Adrenal gland (tissue), 9 donors: ENCODE measurements at regions not wholly inside any gene's neighbourhood (a gene's known extent, or its start where the extent isn't known, plus 50 kb on each side); places are given as distances from the start of the nearest gene placed in this dataset.
A peak's percentile ranks its signal among the peaks of the same experiment; 100 is the strongest.

Experiments
- DNase-seq, 7 donors: peaks; one replicate each; pipeline ENCODE4 v3.0.0-alpha.2; 2019 to 2020
- H3K27ac ChIP-seq, 5 donors: fragments of 200-600 bp; sonication (generic) in 4 of 5; 1 replicate in 3 of 5; 2 replicates in 2 of 5; pipeline versions ENCODE4 v1.5.1 to v1.8.0; 2016 to 2020; ENCODE audit warnings: mild to moderate bottlenecking in 1 of 5
- H3K27me3 ChIP-seq: fragments of 200-600 bp; 2 replicates; pipeline ENCODE4 v1.8.0; 2021
- H3K36me3 ChIP-seq, 2 donors: fragments of 200-600 bp; replicated peaks in 1 of 2; 1 replicate in 1 of 2; 2 replicates in 1 of 2; pipeline versions ENCODE4 v1.5.1 to v1.8.0; 2018 to 2022
- H3K4me1 ChIP-seq, 2 donors: fragments of 200-600 bp; replicated peaks in 1 of 2; 1 replicate in 1 of 2; 2 replicates in 1 of 2; pipeline versions ENCODE4 v1.5.1 to v1.8.0; 2018 to 2021
- H3K4me3 ChIP-seq, 4 donors: fragments of 200-600 bp; sonication (generic) in 3 of 4; one replicate each; pipeline ENCODE4 v1.5.1; 2016 to 2018
- H3K9me3 ChIP-seq, 3 donors: fragments of 200-600 bp; sonication (generic) in 1 of 3; replicated peaks in 1 of 3; 1 replicate in 2 of 3; 2 replicates in 1 of 3; pipeline versions ENCODE4 v1.5.1 to v1.8.0; 2016 to 2021
- POLR2A ChIP-seq, 2 donors: fragments of 450-650 bp; IDR thresholded peaks; one replicate each; pipeline ENCODE4 v1.6.1; 2017; ENCODE audit warnings: antibody characterized with exemption in 2 of 2, mild to moderate bottlenecking in 2 of 2, moderate library complexity in 1 of 2
- WGBS, 4 donors: extraction: QIAGEN DNeasy Blood & Tissue Kit in 2 of 4; methylation state at CpG; one replicate each; pipeline versions ENCODE4 v1.1.5 to v1.1.7; 2013 to 2017; 5-methylcytosine and 5-hydroxymethylcytosine counted together
- intact Hi-C, 2 donors: fragments of 100-400 bp; cut with DNase I; formaldehyde crosslinking; loops; one replicate each; pipeline versions ENCODE4 v1.14.1 to v1.15.0; 2022 to 2023
- TF ChIP-seq, protein P1 (sequence below), 6 experiments: fragments of 450-650 bp in 4 of 6; fragments of 200-600 bp in 2 of 6; sonication (generic) in 1 of 6; IDR thresholded peaks; 1 replicate in 5 of 6; 2 replicates in 1 of 6; pipeline versions ENCODE4 v1.5.1 to v1.8.0; 2016 to 2021; ENCODE audit warnings: antibody characterized with exemption in 6 of 6, mild to moderate bottlenecking in 2 of 6, moderate library complexity in 1 of 6
- donor health status: healthy with polysubstance abuse.
- donor health status: Bipolar disorder and iron deficiency.
- donor health status: DM: yes; HTN: yes; CAD: no.
- donor health status: DM: no; HTN: no; CAD: no.
- donor health status: DM: no; HTN: no; CAD: no.

DNA sequence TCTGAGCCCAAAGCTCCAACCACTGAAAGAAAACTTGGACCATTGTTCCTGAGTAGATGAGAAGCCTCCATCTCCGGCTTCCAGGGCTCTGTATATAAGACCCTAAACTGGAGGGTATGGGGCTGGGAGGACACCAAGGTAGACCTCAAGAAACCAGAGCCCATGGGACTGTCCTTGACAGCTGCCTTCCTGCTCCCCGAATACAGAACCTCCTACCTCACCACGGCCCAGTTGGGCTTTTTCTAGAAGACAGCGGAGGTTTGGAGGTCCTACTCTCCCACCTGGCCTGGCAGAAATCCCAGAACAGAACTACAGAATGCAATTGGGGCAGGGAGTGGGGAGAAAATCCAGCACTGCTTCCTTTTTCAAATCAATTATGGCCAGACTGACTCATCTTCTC lies 177.3 kb upstream of the ZNF507 start:
- intact Hi-C loops = no loop called here
- TF ChIP-seq, protein P1, sequence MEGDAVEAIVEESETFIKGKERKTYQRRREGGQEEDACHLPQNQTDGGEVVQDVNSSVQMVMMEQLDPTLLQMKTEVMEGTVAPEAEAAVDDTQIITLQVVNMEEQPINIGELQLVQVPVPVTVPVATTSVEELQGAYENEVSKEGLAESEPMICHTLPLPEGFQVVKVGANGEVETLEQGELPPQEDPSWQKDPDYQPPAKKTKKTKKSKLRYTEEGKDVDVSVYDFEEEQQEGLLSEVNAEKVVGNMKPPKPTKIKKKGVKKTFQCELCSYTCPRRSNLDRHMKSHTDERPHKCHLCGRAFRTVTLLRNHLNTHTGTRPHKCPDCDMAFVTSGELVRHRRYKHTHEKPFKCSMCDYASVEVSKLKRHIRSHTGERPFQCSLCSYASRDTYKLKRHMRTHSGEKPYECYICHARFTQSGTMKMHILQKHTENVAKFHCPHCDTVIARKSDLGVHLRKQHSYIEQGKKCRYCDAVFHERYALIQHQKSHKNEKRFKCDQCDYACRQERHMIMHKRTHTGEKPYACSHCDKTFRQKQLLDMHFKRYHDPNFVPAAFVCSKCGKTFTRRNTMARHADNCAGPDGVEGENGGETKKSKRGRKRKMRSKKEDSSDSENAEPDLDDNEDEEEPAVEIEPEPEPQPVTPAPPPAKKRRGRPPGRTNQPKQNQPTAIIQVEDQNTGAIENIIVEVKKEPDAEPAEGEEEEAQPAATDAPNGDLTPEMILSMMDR (IDR thresholded peaks at IDR 0.05) = no peak
- no peak for TF ChIP-seq POLR2A (IDR thresholded peaks at IDR 0.05)
- Histone ChIP-seq H3K4me1 (no peaks in the 10 kb centered on the region), H3K36me3 (no peaks in the 10 kb centered on the region), H3K9me3 (no peaks in the 10 kb centered on the region), H3K27ac (no peak overlapping the region), H3K4me3 (no peak overlapping the region), H3K27me3 (peaks cover 6% of the 10 kb centered on the region)
- WGBS, 4 donors = 76 to 92% (median 83%) methylated on average over 4 of the region's 4 CpGs
- DNase-seq = peak in 1 of 7 donors; percentile 11

DNA sequence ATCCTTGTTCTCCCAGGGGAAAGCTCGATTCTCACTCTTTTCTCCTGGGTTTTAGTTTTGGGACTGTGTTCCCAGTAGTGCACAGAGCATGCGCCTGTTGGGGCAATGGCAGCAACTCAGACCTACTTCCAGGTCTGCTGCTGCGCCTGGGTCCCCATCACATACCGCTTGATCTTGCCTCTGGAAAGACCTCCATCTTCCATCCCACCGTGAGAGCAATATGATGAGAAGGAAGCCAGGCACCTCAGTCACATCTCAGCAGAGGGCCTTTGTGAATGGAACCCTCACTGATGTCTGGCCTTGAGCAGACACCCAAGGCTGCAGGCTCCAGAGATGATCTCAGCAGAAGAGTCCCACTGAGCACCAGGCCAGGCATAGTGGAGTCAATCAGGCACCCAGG lies 176.8 kb upstream of the ZNF507 start:
- 72 to 82% (median 79%) methylated on average over 5 of the region's 5 CpGs for WGBS, 4 donors
- TF ChIP-seq POLR2A (IDR thresholded peaks at IDR 0.05) = no peak
- TF ChIP-seq, protein P1 (IDR thresholded peaks at IDR 0.05) = no peak
- Histone ChIP-seq H3K4me3 (no peak overlapping the region), H3K27ac (no peak overlapping the region), H3K9me3 (no peaks in the 10 kb centered on the region), H3K36me3 (no peaks in the 10 kb centered on the region), H3K4me1 (no peaks in the 10 kb centered on the region), H3K27me3 (peaks cover 9% of the 10 kb centered on the region)
- no peak for DNase-seq
- intact Hi-C loops = no loop called here

DNA sequence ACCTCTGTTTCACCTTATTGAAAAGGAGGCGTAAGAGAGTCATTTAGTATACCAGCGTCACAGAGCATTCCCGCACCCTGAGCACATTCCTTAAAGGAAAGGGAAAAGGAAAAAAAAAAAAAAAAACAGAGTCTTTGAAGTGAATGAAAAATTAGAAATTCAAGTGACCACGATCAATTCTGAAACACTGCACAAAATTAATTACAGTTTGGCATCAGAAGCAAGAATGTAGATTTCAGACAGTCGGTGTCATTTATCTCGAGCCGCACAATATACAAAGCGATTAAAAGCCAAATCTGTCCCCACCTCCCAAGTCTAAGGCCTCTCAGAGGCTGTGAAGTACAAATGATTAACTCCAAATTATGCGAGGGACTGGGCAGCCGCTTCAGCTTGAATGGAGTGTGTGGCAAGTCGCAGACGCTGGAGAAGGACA lies 173.7 kb upstream of the ZNF507 start:
- Histone ChIP-seq H3K27ac (no peak overlapping the region), H3K4me1 (no peaks in the 10 kb centered on the region), H3K27me3 (peaks cover 10% of the 10 kb centered on the region), H3K4me3 (no peak overlapping the region), H3K9me3 (no peaks in the 10 kb centered on the region), H3K36me3 (no peaks in the 10 kb centered on the region)
- intact Hi-C loops = no loop called here
- 59 to 77% (median 72%) methylated on average over 12 of the region's 12 CpGs for WGBS, 4 donors
- DNase-seq = no peak
- no peak for TF ChIP-seq POLR2A (IDR thresholded peaks at IDR 0.05)
- TF ChIP-seq, protein P1 (IDR thresholded peaks at IDR 0.05) = no peak

DNA sequence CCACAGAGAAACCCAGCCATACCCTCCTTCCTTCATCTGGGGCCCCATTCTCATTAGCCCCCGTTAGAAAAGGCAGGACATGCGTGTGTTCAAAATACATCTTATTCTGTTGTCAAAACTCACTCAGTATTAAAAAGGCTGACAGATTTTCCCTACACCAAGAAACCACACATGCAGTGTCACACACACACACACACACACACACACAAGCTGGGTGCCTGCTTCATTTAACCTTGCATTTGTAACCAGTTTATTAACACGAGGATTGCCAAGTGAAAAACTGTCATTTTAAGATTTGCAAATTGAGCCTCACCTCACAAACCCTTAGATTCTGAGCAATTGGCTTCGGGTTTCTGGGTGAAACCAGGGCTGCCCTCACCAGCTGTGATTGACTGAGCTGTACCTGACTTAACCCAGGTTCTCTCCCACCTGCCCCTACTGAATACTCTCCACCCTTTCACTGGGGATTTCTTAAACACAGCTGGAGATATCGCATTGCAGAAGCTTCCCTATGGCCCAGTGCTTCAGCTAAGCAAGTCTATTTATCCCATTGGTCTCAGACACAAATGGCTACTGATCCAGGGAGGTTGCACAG lies 172.7 kb upstream of the ZNF507 start:
- H3K9me3 ChIP-seq = no peaks in the 10 kb centered on the region
- WGBS, 4 donors = 63 to 80% (median 70%) methylated on average over 5 of the region's 5 CpGs
- intact Hi-C loops = no loop called here

More for the DNA sequence above, 172.7 kb upstream of the ZNF507 start:
- H3K4me1 ChIP-seq = no peaks in the 10 kb centered on the region
- H3K36me3 ChIP-seq = no peaks in the 10 kb centered on the region
- H3K4me3 ChIP-seq = no peak overlapping the region
- H3K27me3 ChIP-seq = peaks cover 6% of the 10 kb centered on the region
- no peak for TF ChIP-seq POLR2A (IDR thresholded peaks at IDR 0.05)
- TF ChIP-seq, protein P1 (IDR thresholded peaks at IDR 0.05) = no peak
- H3K27ac ChIP-seq = no peak overlapping the region
- DNase-seq = no peak
